ENCODE measurements at regions not wholly inside any gene's neighbourhood (a gene's known extent, or its start where the extent isn't known, plus 50 kb on each side); places are given as distances from the start of the nearest gene placed in this dataset.
"Not testable (repeated sequence)": the region's sequence is repeated elsewhere in the genome, so short reads cannot be mapped to it uniquely, and the experiment has no call there.

- Histone ChIP-seq H3K27ac (peak overlapping the region in 13 of 21 experiments; percentile 3 to 74 (median 54)), H3K4me3 (no peak overlapping the region)
Observed at GRCh38 chr5:56638061-56638621, 177.2 kb upstream of the MAP3K1 start.

- Histone ChIP-seq H3K4me3 (no peak overlapping the region), H3K27ac (peak overlapping the region in 3 of 21 experiments; percentile 3 to 57 (median 15))
Observed at GRCh38 chr5:56637321-56637920, 177.9 kb upstream of the MAP3K1 start.

GRCh38 chr5:56633950-56634349 lies 181.4 kb upstream of the MAP3K1 start:
- H3K27ac ChIP-seq: no peak overlapping the region
- no peak overlapping the region for H3K4me3 ChIP-seq

DNA sequence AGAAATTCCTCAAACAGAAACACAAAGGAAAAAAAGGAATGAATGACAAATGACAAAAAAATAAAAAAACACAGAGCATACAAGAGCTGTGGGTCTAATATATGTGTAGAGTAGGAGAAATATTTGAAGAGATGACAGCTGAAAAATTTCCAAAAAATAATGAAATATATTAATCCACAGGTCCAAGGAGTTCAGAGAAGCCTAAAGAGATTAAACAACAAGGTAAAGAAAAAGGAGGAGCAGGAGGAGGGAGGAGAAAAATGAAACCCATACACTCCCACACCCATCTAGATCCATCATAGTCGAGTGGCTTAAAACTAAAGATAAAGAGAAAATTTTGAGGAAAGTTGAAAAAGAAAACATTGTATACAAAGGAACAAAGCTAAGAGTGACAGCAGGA lies 182.4 kb upstream of the MAP3K1 start:
- Histone ChIP-seq H3K27ac (no peak overlapping the region), H3K4me3 (no peak overlapping the region)

DNA sequence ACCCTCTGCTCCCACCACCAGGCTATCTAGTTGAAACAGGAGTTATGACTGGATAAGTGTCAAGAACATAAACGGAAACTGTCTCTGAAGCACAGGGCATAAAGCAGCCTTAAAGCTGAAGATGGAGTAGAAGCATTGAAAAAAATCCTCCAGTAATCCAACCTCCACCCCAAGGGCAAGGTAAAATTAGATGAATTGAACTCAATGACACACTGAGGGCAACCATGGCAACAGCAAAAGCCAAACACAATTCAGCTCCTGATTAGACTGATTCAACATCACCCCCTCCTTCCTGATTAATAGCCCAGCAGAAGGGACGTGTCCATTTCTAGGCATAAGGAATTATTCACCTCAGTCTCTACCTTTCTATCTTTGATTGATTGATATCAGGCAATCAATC lies 183.2 kb upstream of the MAP3K1 start:
- Histone ChIP-seq H3K4me3 (no peak overlapping the region), H3K27ac (no peak overlapping the region)

GRCh38 chr5:56631719-56632118 lies 183.6 kb upstream of the MAP3K1 start:
- no peak overlapping the region for H3K4me3 ChIP-seq
- no peak overlapping the region for H3K27ac ChIP-seq

DNA sequence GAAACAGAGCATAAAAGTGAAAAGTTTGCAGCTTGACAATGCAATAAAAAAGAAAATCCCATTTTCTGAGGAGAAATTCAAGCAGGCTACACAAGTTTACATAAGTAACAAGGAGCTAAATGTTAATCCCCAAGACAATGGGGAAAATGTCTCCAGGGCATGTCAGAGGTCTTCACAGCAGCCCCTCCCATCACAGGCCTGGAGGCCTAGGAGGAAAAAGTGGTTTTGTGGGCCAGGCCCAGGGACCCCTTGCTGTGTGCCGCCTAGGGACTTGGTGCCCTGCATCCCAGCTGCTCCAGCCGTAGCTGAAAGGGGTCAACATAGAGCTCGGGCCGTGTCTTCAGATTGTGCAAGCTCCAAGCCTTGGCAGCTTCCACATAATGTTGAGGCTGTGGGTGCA lies 186.7 kb upstream of the MAP3K1 start:
- H3K27ac ChIP-seq, H3K4me3 ChIP-seq: not testable (repeated sequence)

- Histone ChIP-seq H3K4me3 (no peak overlapping the region), H3K27ac (no peak overlapping the region)
Observed at GRCh38 chr5:56625541-56625940, 189.8 kb upstream of the MAP3K1 start.

GRCh38 chr5:56624751-56625150 lies 190.6 kb upstream of the MAP3K1 start:
- no peak overlapping the region for H3K4me3 ChIP-seq
- H3K27ac ChIP-seq: no peak overlapping the region

- no peak overlapping the region for H3K27ac ChIP-seq
- no peak overlapping the region for H3K4me3 ChIP-seq
Observed at GRCh38 chr5:56622141-56622540, 193.2 kb upstream of the MAP3K1 start.

DNA sequence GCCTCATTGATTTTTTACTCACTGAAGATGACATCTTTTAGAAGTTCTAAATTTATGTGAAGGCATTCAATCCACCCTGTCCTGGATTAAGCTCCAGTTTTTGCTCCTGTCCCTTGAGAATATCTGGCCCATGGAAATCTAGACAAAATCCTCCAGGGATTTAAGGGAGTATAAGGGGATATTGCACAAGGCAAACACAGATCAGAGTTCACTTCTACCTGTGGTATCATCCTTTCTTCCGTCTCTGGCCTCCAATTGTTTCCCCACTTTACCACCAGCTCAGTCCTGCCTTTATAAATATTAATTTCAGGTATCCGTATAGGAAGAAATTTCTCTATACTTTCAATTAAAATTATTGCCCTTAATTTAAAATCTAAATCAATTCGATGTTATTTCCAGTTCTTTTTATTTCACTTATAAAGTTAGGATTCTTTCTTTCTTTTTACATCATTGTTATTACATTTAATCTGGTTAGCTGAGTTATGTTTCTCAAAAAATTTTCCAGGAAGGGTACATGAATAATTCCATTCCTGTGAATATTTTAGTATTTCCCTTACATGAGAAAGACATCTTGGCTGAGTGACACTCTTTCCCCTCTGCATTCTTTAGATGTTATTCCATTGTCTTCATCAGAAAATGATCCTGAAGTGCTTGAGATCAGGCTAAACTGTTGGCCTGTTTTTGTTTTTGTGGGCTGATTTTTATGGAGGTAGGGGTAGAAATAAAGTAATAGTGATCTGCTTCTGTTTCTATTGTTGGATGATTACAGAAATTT lies 194.3 kb upstream of the MAP3K1 start:
- H3K27ac ChIP-seq: no peak overlapping the region

DNA sequence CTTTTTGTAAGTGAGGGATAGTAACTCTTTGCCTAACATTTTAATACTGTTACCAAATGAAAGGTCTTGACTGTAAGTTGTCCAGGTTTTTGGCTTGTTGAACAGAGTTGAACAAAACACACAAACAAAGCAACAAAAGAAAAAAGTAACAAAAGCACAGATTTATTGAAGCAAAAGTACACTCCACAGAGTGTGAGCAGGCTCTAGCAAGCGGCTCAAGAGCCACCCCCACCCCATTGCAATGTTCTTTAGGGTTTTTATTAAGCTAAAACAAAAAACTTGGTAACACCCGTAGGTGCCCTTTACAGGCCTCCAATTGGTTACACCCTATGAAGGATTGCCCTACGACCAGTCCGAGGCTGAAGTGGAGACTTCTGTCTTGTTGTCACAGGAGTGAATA lies 197.4 kb upstream of the MAP3K1 start:
- Histone ChIP-seq H3K27ac (no peak overlapping the region), H3K4me3 (no peak overlapping the region)

More for the DNA sequence above, 194.3 kb upstream of the MAP3K1 start:
- H3K4me3 ChIP-seq: no peak overlapping the region

- H3K27ac ChIP-seq: peak overlapping the region in 14 of 21 experiments; percentile 9 to 74 (median 54)
- H3K4me3 ChIP-seq: no peak overlapping the region
Observed at GRCh38 chr5:56616454-56617160, 198.7 kb upstream of the MAP3K1 start.

- H3K27ac ChIP-seq: peak overlapping the region in 13 of 21 experiments; percentile 11 to 74 (median 55)
- H3K4me3 ChIP-seq: no peak overlapping the region
Observed at GRCh38 chr5:56615361-56616153, 199.8 kb upstream of the MAP3K1 start.

- Histone ChIP-seq H3K27ac (peak overlapping the region in 1 of 21 experiments; percentile 38), H3K4me3 (no peak overlapping the region)
Observed at GRCh38 chr5:56612759-56613158, 202.6 kb upstream of the MAP3K1 start.

- Histone ChIP-seq H3K4me3 (no peak overlapping the region), H3K27ac (no peak overlapping the region)
Observed at GRCh38 chr5:56612353-56612752, 203.0 kb upstream of the MAP3K1 start.

GRCh38 chr5:56610093-56610698 lies 205.2 kb upstream of the MAP3K1 start:
- Histone ChIP-seq H3K27ac (peak overlapping the region in 8 of 21 experiments; percentile 5 to 73 (median 38)), H3K4me3 (no peak overlapping the region)

- H3K27ac ChIP-seq: peak overlapping the region in 14 of 21 experiments; percentile 3 to 76 (median 42)
- no peak overlapping the region for H3K4me3 ChIP-seq
Observed at GRCh38 chr5:56608217-56608925, 207.0 kb upstream of the MAP3K1 start.

GRCh38 chr5:56607551-56607950 lies 207.8 kb upstream of the MAP3K1 start:
- Histone ChIP-seq H3K4me3 (no peak overlapping the region), H3K27ac (peak overlapping the region in 13 of 21 experiments; percentile 3 to 76 (median 43))

Data from skin epidermis (tissue), 12 donors.